Astrocyte of the hippocampus (primary cell): ENCODE measurements at regions not wholly inside any gene's neighbourhood (a gene's known extent, or its start where the extent isn't known, plus 50 kb on each side); places are given as distances from the start of the nearest gene placed in this dataset.

ENCODE experiments used
- DNase-seq: peaks from one replicate; pipeline ENCODE4 v3.0.0; 2011; ENCODE audit warnings: low read depth, low spot score

DNA sequence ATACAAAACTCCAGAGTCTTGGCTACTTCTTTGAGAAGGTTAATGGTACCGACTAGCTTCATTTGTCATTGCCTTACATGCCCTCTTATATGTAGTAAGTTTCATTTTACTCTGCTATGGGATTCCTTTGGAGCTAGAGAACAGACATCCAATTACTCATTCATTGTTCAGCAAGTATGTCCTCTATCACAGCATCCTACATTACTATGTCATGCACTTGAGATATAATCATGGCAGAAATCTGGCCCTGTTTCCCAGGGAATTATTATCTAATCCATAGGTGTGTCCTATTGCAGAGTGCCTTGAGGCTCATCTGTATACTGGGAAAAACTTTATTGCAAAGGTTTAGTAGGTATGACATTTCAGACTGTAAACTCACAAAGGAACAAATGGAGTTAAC, 333.1 kb upstream of the NECTIN3 start:
- DNase-seq, result no peak

DNA sequence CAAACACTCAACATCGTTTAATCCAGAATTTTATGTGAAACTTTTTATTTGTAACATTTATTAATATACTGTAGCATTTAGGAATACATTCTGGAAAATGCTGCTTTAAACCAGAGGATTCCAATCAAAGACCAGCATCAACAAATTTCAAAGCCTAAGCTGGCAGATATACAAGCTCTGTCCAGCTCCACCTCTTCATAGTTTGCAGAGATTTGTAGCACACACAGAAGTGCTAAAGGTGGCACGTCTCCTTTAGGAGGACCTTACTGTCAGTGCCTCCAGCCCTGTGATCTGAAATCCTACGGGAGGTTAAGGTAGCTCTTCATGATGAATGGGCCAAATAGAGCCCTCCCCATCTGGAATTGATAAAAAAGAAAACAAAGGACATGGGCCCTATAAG, 329.7 kb upstream of the NECTIN3 start:
- DNase-seq, result no peak

DNA sequence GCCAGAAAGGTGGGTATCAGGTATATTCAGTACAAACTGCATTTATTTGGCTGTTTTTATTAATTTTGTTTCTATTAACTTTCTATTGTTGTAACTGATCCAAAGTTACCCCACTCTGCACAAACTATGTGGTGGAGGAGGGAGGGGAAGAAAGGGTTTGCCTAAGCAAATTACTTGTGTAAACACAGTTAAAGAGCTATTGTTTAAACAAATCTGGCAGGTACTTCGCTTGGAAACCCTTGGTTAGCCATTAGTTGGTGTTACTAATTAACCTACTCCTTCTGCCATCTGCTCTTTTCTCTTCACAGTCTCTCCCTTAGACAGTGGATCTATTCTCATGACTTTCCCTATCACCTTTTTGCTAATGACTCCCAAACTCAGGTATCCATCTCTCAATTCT, 328.4 kb upstream of the NECTIN3 start:
- DNase-seq, result no peak

DNA sequence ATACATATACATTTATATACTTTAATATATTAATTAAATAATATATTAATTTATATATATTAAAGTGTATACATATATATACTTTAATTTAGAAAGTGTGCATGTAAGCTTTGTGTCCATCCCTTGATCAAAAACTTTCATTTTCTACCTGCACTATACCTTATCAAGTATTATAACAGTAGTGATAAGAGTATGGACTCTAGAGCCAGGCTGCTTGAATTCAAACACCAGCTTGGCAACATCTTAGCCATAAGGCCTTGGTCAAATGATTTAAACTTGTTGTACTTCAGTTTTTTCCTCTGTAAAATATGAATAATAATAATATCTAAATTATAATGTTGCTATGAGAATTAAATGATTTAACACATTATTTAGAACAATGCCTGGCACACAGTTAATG, 327.6 kb upstream of the NECTIN3 start:
- DNase-seq, result no peak

DNA sequence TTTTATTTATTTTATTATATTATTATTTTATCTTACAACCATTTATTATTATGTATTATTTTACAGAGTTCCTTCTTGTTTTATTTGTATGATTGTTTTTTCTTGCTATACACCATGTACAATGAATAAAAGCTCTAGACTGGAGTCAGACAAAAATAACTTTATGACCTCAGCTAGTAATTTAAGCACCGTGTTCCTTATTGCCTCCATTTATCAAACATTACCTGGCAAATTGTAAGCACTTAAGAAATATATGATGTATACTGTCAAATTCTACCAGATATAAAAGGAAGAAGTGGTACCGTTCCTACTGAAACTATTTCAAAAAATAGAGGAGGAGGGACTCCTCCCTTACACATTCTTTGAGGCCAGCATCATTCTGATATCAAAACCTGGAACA, 326.9 kb upstream of the NECTIN3 start:
- DNase-seq, result no peak

DNA sequence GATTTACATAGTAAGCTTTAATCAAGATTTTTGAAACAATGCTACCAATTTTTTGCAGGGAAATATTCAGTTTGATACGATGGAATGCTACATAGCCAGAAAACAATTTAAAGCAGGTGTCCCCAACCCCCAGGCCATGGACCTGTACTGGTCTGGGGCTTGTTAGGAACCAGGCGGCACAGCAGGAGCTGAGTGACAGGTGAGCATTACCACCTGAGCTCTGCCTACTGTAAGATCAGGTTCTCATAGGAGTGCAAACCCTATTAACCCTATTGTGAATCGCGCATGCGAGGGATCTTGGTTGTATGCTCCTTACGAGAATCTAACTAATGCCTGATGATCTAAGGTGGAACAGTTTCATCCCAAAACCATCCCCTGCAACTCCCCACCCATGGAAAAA, 322.6 kb upstream of the NECTIN3 start:
- no peak for DNase-seq

DNA sequence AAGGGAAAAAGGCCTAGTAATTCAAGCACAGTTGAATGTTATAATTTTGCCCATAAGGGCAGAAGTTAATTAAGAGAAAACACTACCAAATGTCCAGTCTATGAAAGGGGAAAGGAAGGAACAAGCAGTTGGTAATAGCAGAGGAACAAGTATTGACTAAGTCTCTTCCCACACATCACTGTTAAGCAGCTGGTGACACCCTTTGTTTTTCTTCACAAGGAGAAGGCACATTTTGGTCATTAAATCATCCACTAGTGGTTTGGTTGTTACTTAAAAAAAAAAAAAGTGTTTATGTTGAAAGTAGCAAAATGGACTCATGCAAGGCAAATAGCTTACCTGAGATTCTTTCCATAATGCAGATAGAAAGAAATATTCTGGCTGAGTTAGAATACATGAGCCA, 321.4 kb upstream of the NECTIN3 start:
- DNase-seq, result no peak

DNA sequence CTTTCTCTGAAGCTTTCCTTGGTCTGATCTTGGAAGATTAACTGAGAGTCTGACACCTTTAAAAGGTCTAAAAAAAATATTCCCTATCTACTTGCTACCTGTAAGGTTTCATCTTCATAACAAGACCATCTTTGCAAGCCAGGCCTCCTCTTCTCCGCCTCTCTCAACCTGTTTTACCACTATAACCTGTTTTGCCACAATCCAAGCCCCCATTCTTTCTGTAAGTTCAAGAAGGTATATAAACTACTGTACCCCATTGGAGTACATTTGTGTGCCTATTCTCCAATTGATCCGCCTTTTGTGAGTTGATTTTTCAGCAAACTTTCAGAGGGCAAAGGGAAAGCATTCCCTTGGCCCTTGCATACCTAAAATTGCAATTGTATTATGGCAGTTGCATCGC, 319.3 kb upstream of the NECTIN3 start:
- no peak for DNase-seq

DNA sequence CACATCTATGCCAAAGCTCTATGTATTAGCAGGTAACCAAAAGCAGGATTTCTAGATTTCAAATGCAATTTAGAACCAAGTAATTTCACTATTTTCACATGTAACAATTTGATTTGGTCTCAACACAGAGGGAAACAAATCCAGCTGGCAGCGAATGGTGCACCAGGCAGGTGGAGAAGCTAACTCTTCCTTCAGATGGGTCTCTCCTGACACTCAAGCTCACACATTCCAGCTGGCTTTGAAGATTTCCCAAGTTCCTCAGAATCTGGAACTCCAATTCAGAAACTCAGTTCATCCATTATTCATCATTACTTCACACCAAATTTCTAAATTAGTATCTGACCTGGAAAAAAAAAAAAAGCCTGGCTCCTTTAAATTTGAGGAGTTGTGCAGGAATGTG, 318.1 kb upstream of the NECTIN3 start:
- no peak for DNase-seq

DNA sequence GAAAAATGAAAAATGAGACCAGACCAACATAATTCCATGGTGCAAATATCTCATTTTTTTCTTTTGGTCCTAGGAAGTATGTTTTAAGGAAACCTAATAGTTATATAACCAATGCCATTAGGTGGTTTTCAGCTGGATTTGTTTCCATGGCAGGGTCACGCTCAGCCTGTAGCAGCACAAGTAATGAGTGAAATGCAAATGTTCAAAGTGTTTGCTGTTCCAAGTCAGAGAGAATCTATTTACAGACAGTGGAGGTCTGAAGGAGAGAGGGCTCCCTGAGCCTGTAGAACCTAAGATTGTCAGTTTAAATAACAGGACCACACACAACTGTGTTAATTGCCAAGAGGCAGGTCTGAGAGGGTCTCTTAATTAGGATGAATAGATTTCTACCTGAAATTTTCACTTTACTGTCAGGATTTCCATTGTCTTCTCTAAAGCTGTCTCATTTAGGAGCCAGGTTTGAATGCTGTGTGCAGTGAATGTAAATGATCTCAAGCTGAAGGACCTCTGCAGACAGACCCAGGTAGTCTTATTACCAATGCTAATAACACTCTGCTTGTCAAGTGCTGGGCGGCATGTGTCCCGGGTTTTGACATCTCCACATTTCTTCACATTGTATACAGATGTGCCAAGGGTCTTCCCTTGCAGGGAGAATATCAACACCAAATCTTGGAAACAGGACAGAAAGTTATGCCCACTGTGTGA, 317.3 kb upstream of the NECTIN3 start:
- no peak for DNase-seq

DNA sequence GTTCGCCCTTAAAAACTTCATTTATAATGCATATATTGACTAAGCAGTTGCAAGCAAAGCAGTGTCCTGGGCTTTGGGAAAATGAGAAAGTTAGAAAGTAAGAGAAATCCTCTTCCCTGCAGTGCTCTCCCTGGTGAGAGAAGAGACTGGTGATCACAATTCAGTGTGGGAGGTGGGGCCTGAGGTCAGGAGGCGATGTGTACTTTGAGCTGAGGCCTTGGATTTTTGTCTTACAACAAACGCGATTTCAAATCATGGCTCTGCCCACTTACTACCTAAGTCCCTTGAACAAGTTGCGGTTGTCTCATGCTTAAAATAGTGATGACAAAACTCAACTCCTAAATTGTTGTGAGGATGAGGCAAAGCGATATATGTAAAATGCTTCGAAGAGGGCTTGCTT, 316.3 kb upstream of the NECTIN3 start:
- no peak for DNase-seq

DNA sequence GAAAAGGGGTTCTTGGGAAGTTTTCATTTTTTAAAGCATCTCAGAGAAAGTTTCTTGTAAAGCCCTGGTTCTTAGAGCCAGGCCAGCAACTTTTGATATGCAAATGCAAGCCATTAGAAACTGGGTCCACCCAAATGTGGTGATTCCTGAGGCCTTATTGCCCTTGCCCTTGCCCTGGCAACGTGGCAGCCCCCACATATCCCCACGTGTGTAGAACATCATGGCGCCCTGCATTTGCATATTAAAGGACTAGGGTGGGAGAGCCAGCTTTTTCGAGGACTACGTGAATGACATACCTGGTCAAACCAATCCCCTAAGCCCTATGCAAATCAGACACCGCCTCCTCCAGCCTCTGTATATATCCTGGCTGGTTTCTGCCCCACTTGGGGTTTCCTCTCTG, 314.9 kb upstream of the NECTIN3 start:
- no peak for DNase-seq

DNA sequence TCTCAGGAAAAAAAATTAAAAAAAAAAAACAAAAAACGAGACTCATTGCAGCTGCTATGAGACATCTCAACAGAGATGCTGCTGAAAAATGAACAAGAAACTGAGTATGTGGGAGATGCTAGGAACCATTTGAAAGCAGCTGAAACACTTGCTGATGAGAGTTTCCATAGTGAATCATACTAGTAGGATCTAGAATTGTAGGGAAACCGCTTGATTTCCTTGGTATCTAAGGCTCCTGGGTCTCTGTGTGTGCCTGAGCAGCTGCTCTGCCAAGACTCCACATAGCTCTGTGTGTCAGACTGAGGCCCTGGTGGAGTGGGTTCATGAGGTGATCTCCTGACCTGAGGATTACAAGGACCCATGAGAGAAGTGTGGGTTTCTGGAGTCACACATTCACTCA, 313.4 kb upstream of the NECTIN3 start:
- DNase-seq, result no peak

DNA sequence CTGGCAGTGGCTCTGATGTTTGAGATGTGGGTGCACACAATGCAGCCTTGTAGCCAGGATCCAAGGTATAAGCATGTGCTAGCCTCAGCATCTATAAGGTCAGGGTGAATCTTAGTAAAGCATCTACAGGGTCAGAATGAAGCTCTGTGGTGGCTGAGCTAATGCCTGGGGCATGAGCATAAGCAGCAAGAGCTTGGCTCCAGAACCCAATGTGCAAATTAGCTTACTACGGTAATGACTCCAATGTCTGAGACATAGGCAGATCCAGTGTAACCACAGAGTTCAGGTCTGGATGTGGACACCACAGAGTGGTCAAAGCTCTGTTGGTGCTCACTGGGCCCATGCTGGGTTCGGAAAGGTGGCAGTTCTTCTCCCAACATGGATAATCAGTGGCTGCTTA, 304.5 kb upstream of the NECTIN3 start:
- peak; percentile 10 for DNase-seq

DNA sequence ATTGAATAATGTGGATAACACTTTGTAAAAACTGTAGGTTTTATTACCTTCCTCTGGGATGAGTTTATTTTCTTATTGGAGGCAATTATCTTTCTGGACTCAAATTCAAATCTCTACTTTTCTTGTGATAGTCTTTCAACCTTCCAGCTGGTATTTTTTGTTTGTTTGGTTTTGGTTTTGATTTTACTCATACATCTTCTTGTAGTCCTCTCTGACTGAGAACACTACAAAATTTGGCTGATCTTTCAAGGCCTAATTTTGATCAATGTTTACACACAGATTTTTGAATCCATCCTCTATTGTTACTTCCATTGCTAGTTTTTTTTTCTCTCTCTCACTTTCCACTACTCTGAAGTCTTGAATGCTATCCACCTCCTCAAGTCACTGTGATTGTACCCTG, 303.8 kb upstream of the NECTIN3 start:
- no peak for DNase-seq

DNA sequence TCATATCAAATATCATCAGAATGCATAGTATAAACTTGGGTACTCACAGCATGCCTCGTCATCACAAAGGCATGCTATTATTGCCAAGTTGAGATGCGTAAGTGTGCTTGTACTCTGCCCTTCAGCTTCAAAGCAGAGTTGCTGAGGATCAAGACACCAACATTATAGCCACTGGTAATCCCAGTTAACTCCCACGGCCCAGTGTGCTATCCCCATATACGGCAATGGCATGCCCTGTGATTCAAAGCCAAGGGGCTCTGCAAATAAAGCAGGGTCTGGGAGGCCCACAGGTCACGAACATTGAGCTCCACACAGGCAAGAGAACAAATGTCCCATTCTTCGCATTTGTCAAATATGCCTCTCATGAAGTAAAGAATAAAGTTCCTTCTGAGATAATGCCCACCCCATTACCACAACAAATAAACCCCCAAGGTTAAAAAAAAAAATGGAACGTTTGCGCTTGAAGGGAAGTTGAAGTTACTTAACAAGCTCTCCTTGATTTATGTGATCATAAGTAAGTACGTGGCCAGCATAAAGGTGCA, 298.1 kb upstream of the NECTIN3 start:
- DNase-seq, result peak; percentile 52

DNA sequence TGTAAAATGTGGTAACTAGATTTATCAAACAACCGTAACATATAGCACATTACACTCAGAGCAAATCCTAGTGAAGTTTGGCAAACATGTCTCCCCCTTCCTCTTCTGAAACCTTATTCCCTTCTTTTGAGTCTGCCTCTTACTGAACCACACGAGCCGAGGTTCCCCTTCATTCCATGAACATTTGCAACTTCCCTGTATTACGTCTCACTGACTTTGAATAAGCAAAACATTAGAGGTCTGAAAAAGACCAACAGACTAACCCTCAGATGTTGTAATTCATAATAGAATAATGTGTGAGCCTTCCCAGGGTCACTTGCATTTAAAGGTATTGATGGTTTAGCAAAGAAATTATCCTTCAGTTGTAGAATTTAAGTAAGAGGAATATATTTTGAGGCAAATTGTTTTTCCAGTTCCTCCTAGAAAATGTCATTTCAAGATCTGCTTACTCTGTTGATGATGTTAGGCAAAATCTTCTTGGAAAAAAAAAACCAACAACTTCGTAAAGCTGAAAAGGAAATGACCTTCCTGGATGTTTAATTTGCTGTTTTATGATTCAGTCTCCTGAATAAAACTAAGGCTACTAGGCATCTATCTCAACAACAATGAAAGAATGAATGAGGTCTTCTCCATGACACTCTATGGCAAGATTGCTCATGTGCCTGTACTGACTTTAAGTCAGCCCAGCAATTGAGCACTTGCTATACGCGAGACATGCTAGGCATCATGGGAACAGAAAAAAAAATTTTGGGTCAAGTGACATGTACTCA, 296.9 kb upstream of the NECTIN3 start:
- DNase-seq, result peak; percentile 33

DNA sequence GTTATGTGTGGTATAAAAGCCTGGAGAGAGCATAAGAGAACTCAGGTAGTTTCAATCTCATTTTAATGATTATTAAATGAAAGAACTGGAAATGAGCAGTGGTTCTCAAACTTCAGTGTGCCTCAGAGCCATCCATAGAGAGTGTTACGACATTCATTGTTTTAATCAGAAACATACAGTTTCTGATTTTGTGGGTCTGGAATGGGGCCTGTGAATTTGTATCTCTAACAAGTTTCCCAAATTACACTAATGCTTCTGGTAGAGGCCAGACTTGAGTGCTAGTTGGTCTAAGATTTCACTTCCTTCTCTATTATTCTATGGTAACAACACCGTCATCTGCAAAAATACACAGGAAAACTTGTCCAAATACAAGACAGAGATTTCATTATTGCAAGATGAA, 292.0 kb upstream of the NECTIN3 start:
- DNase-seq, result no peak

DNA sequence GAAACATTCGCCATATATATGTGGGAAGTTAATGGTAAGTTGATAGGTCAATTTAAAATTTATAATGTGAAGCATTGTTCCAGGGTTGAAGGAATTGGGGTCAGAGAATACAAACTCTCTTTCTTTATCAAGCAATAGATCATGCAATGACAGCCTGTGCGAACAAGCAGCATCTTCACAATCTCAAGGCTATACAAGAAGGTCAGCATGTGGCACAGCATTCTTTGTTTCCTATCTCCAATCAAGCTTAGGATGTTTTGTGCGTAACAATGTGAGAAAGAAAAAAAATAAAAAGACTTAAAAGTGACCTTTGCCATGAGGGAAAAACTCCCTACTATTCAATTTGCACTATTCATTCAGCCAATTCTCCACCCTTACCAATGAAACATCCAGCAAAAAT, 288.1 kb upstream of the NECTIN3 start:
- DNase-seq, result no peak

DNA sequence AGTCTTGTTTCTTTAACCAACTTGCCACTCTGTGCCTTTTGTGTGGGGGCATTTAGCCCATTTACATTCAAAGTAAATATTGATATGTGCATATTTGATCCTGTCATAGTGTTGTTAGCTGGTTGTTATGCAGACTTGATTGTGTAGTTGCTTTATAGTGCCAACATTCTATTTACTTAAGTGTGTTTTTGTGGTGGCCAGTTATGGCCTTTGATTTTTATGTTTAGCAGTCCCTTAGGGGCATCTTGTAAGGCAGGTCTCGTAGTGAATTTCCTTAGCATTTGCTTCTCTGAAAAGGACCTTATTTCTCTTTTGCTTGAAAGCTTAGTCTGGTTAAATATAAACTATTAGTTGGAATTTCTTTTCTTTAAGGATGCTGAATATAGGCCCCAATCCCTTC, 282.8 kb upstream of the NECTIN3 start:
- no peak for DNase-seq

DNA sequence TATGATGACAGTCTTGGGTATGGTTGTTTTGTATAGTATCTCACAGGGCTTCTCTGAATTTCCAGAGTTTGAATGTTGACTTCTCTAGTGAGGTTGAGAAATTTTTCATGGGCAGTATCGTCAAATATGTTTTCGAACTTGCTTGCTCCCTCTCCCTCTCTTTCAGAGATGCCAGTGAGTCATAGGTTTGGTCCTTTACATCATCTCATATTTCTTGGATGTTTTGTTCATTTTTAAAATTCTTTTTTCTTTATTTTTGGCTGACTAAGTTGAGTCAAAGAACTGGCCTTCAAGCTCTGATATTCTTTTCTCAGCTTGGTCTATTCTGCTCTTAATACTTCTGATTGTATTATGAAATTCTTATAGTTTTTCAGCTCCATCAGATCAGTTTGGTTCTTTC, 282.3 kb upstream of the NECTIN3 start:
- no peak for DNase-seq

DNA sequence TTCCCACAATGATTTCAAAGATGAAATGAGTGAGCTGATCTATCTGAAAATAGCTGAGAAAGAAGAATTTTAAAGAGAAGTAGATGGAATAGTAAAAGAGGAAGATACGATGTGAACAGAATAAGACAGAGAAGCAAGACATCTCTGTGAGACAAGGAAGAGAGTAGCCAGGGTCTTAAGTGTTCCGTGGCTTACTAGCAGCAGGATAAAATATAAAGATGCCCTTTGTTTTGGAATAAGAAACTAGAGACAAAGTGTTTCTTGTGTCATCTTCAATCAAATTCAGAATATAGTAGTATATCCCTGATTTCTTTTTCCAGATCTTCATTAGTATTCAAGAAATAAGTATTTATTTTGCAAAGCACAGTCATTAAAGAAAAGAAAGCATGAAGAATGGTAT, 281.0 kb upstream of the NECTIN3 start:
- no peak for DNase-seq

DNA sequence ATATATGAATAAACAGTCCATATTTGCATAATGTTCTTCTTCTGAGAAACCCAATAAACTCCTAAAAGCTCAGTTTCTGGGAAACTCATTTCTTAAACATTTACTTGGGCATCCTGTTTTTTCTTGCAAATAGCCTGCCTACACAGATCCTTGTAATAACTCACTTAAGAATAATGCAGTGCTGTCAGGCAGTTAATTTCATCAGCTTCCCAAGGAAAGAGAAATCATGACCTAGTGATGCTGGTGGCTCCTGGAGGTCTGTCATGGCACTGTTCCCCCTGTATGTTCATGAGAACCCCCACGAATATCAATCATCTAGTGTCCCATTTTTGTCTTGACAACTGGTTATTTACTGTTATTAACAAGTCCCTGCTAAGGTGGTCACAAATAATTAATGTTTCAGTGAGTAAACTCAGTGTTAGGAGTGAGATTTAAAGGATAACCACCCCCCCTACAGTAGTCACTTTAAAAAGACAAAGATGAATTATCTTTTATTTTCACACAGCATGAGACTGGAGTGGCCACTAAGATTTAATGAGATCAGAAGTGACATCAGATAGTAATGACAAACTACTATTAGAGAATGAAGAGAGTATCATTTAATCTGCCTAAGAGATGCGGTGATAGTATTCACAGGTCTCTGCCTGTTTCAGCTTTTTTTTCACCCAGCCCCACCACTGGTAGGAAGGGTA, 279.5 kb upstream of the NECTIN3 start:
- DNase-seq, result no peak
